ENCODE measurements at regions not wholly inside any gene's neighbourhood (a gene's known extent, or its start where the extent isn't known, plus 50 kb on each side); places are given as distances from the start of the nearest gene placed in this dataset.

- TF ChIP-seq CTCF (IDR thresholded peaks at IDR 0.05; ENCODE audit: insufficient read depth, low read depth, low read length) (no peak), EZH2 (IDR thresholded peaks at IDR 0.05; ENCODE audit: insufficient read depth, low read length) (no peak)
Observed at GRCh38 chr12:42807251-42807650, 217.7 kb upstream of the PRICKLE1 start.
